Neural progenitor cell (in vitro differentiated cells): ENCODE measurements at regions not wholly inside any gene's neighbourhood (a gene's known extent, or its start where the extent isn't known, plus 50 kb on each side); places are given as distances from the start of the nearest gene placed in this dataset.

ENCODE experiments used
- EZH2 ChIP-seq: fragments of 200-600 bp; sonication (generic); IDR thresholded peaks from 2 replicates; pipeline ENCODE4 v1.6.1; 2017; ENCODE audit warnings: antibody characterized with exemption, mild to moderate bottlenecking, moderate library complexity
- TF ChIP-seq, protein P1 (sequence below): fragments of 200-600 bp; sonication (generic); IDR thresholded peaks from 2 replicates; pipeline ENCODE4 v1.5.1; 2017; ENCODE audit warnings: antibody characterized with exemption, mild to moderate bottlenecking

DNA sequence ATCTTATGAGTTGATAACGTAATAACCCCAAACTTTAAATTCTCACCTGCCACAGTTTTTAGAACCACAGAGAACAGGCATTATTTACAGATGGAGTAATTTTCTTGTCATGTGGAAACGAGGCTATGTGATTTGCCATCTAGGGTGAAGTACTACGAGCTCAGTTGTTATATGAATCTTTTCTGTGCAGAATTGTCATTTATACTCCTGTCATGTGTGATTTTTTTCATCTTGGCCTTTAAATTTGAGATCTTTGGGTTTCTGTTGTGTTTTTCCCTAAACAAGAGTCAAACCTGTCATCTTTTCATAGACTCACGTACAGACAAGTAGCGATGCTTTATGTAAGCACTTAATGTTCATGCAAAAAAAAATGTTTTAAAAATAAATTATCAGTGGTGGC is 153.7 kb upstream of the TAC1 start:
- TF ChIP-seq EZH2 = no peak
- TF ChIP-seq, protein P1, sequence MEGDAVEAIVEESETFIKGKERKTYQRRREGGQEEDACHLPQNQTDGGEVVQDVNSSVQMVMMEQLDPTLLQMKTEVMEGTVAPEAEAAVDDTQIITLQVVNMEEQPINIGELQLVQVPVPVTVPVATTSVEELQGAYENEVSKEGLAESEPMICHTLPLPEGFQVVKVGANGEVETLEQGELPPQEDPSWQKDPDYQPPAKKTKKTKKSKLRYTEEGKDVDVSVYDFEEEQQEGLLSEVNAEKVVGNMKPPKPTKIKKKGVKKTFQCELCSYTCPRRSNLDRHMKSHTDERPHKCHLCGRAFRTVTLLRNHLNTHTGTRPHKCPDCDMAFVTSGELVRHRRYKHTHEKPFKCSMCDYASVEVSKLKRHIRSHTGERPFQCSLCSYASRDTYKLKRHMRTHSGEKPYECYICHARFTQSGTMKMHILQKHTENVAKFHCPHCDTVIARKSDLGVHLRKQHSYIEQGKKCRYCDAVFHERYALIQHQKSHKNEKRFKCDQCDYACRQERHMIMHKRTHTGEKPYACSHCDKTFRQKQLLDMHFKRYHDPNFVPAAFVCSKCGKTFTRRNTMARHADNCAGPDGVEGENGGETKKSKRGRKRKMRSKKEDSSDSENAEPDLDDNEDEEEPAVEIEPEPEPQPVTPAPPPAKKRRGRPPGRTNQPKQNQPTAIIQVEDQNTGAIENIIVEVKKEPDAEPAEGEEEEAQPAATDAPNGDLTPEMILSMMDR = no peak
